HCT116 (cell line): ENCODE measurements at regions not wholly inside any gene's neighbourhood (a gene's known extent, or its start where the extent isn't known, plus 50 kb on each side); places are given as distances from the start of the nearest gene placed in this dataset.

Source experiments
- ATAC-seq: fragments of 200-7000 bp; cut with Tn5 transposase; 2 replicates; pipeline ENCODE4 v1.9.1; 2020; ENCODE audit warnings: mild to moderate bottlenecking, moderate library complexity
- BruUV-seq: library from RNA; stranded (reverse); fragments of 400-500 nt; replicated peaks from 2 replicates; lab custom pipeline; 2021; lab: Mats Ljungman, UMichigan
- CTCF ChIA-PET: fragments of 300-600 bp; sonication (Branson Sonifier 250); formaldehyde crosslinking; loops from one replicate; lab custom pipeline; 2021; ENCODE audit warnings: antibody characterized with exemption; lab: Charles Lee
- POLR2A ChIA-PET: fragments of 300-600, 350-600 bp; sonication (Branson Sonifier 250); formaldehyde crosslinking; loops from one replicate; lab custom pipeline; 2021; ENCODE audit warnings: antibody characterized with exemption; lab: Charles Lee
- RAD21 ChIA-PET, 2 experiments: fragments of 300-600 bp; sonication (Branson Sonifier 250); formaldehyde crosslinking; loops; one replicate each; lab custom pipeline; 2023; ENCODE audit warnings: low total read pairs in 2 of 2; ENCODE audit not compliant: uncharacterized antibody in 2 of 2, unreplicated experiment in 2 of 2, low non-redundant PET in 1 of 2; lab: Charles Lee
- DNase-seq: peaks from one replicate; pipeline ENCODE4 v3.0.0-alpha.2; 2010; ENCODE audit warnings: low read depth, low spot score
- H2AFZ ChIP-seq: fragments of 200-600 bp; shearing (Covaris generic), sonication (generic); 2 replicates; pipeline ENCODE4 v1.6.1; 2017; ENCODE audit warnings: low read depth, mixed run types, mixed read lengths, antibody characterized with exemption, low read length; ENCODE audit not compliant: poor library complexity, severe bottlenecking
- H3K27ac ChIP-seq: 2 replicates; pipeline ENCODE4 v1.5.1; 2012; ENCODE audit warnings: low read depth, low read length
- H3K27me3 ChIP-seq: fragments of 200-600 bp; sonication (generic); 2 replicates; pipeline ENCODE4 v1.6.1; 2016; ENCODE audit warnings: mixed run types, low read length, mixed read lengths; ENCODE audit not compliant: insufficient read depth
- H3K36me3 ChIP-seq, 2 experiments: fragments of 200-500 bp in 1 of 2; fragments of 200-600 bp in 1 of 2; sonication (Bioruptor generic) in 1 of 2; sonication (generic) in 1 of 2; 2 replicates each; pipeline versions ENCODE4 v1.5.1 to v1.6.1; 2014 to 2016; ENCODE audit warnings: low read length in 2 of 2, inconsistent platforms in 1 of 2, mixed read lengths in 1 of 2, mixed run types in 1 of 2; ENCODE audit not compliant: insufficient read depth in 2 of 2, control insufficient read depth in 1 of 2
- H3K4me1 ChIP-seq, 2 experiments: fragments of 200-600 bp in 1 of 2; sonication (generic) in 1 of 2; 2 replicates each; pipeline versions ENCODE4 v1.5.1 to v1.6.1; 2012 to 2017; ENCODE audit warnings: low read length in 2 of 2, inconsistent platforms in 1 of 2, mild to moderate bottlenecking in 1 of 2, mixed read lengths in 1 of 2, mixed run types in 1 of 2, moderate library complexity in 1 of 2; ENCODE audit not compliant: insufficient read depth in 2 of 2, control insufficient read depth in 1 of 2
- H3K4me2 ChIP-seq: fragments of 200-600 bp; sonication (generic); 2 replicates; pipeline ENCODE4 v1.6.1; 2017; ENCODE audit warnings: mixed run types, low read length, mixed read lengths
- H3K4me3 ChIP-seq, 2 experiments: fragments of 200-600 bp in 1 of 2; sonication (generic) in 1 of 2; replicated peaks in 1 of 2; 2 replicates each; pipeline ENCODE4 v1.5.1; 2011 to 2016; ENCODE audit warnings: low read length in 2 of 2, control low read depth in 1 of 2, low read depth in 1 of 2, mild to moderate bottlenecking in 1 of 2, mixed read lengths in 1 of 2, mixed run types in 1 of 2
- H3K79me2 ChIP-seq: fragments of 200-600 bp; sonication (generic); 2 replicates; pipeline ENCODE4 v1.6.1; 2017; ENCODE audit warnings: mild to moderate bottlenecking, mixed run types, low read length, moderate library complexity, mixed read lengths; ENCODE audit not compliant: insufficient read depth
- H3K9ac ChIP-seq: fragments of 200-600 bp; sonication (generic); 2 replicates; pipeline ENCODE4 v1.6.1; 2016; ENCODE audit warnings: low read length, mixed read lengths
- H3K9me2 ChIP-seq: fragments of 200-600 bp; sonication (generic), shearing (Covaris generic); 2 replicates; pipeline ENCODE4 v1.6.1; 2017; ENCODE audit warnings: mixed run types, mild to moderate bottlenecking, moderate library complexity; ENCODE audit not compliant: insufficient read depth
- H3K9me3 ChIP-seq, 2 experiments: fragments of 200-500 bp in 1 of 2; fragments of 200-600 bp in 1 of 2; sonication (Bioruptor generic) in 1 of 2; sonication (generic) in 1 of 2; 2 replicates each; pipeline ENCODE4 v1.6.1; 2014 to 2017; ENCODE audit warnings: low read length in 2 of 2, mixed read lengths in 2 of 2, inconsistent platforms in 1 of 2, low read depth in 1 of 2, mild to moderate bottlenecking in 1 of 2, mixed run types in 1 of 2, moderate library complexity in 1 of 2; ENCODE audit not compliant: control insufficient read depth in 1 of 2, insufficient read depth in 1 of 2
- H4K20me1 ChIP-seq: fragments of 200-600 bp; sonication (generic), shearing (Covaris generic); 2 replicates; pipeline ENCODE4 v1.6.1; 2017; ENCODE audit warnings: mixed run types, mild to moderate bottlenecking, moderate library complexity; ENCODE audit not compliant: insufficient read depth
- CBX3 ChIP-seq: IDR thresholded peaks from 2 replicates; pipeline ENCODE4 v1.6.1; 2012; ENCODE audit warnings: low read depth
- EGR1 ChIP-seq: IDR thresholded peaks from 2 replicates; pipeline ENCODE4 v1.6.1; 2012; ENCODE audit warnings: low read depth
- ELF1 ChIP-seq: IDR thresholded peaks from 2 replicates; pipeline ENCODE4 v1.6.1; 2012; ENCODE audit warnings: low read depth, borderline replicate concordance
- JUND ChIP-seq: IDR thresholded peaks from 2 replicates; pipeline ENCODE4 v1.6.1; 2012
- POLR2A ChIP-seq: IDR thresholded peaks from 2 replicates; pipeline ENCODE4 v1.7.0; 2011; ENCODE audit warnings: borderline replicate concordance; ENCODE audit not compliant: insufficient read depth, insufficient read length; ENCODE audit errors: extremely low read depth
- POLR2AphosphoS5 ChIP-seq: IDR thresholded peaks from 2 replicates; pipeline ENCODE4 v1.6.1; 2011; ENCODE audit warnings: mild to moderate bottlenecking, low read depth, low read length, moderate library complexity
- SIN3A ChIP-seq: IDR thresholded peaks from 2 replicates; pipeline ENCODE4 v1.6.1; 2012; ENCODE audit warnings: low read depth
- TCF7L2 ChIP-seq: IDR thresholded peaks from 2 replicates; pipeline ENCODE4 v1.7.0; 2011; ENCODE audit warnings: borderline replicate concordance, inconsistent platforms; ENCODE audit not compliant: insufficient read depth, insufficient read length; ENCODE audit errors: extremely low read depth
- YY1 ChIP-seq: IDR thresholded peaks from 2 replicates; pipeline ENCODE4 v1.6.1; 2011; ENCODE audit warnings: low read length, low read depth, moderate library complexity, mild to moderate bottlenecking; ENCODE audit not compliant: insufficient replicate concordance; ENCODE audit errors: extremely low read depth
- ZFX ChIP-seq: fragments of 450-650 bp; IDR thresholded peaks from 2 replicates; pipeline ENCODE4 v1.6.1; 2017
- intact Hi-C: fragments of 100-400 bp; cut with micrococcal nuclease; formaldehyde crosslinking; loops from 2 replicates; pipeline ENCODE4 v1.10.0; 2022
- TF ChIP-seq, protein P1 (sequence below): IDR thresholded peaks from 2 replicates; pipeline ENCODE4 v1.6.1; 2011; ENCODE audit warnings: mild to moderate bottlenecking, low read length, moderate library complexity; ENCODE audit not compliant: insufficient replicate concordance; ENCODE audit errors: extremely low read depth
- TF ChIP-seq, protein P2 (sequence below): IDR thresholded peaks from 2 replicates; pipeline ENCODE4 v1.6.1; 2012

DNA sequence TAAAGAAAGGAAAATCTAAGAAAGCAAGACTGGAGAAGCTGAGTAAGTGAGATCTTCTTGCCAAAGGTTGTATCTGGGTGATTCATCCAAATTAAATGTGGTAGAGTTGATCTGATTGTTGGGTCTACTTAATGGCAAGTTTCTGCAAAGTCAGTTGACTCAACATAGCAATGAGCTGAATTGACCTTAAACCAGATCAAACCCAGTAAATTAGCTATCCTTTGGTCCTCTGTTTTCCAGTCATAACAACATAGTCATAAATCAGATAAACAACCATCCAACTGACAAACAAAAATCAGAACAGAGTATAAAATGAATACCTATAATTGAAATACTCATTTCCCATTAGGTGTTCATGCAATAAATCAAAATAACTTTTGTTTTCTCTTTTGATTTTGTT is 142.6 kb upstream of the CFAP20DC start:
- no peak overlapping the region for H3K4me2 ChIP-seq
- H3K9me3 ChIP-seq = no peaks in the 10 kb centered on the region
- TF ChIP-seq POLR2AphosphoS5 (no peak), ELF1 (no peak), EGR1 (no peak), ZFX (no peak), SIN3A (no peak), TCF7L2 (no peak), CBX3 (no peak), POLR2A (no peak), JUND (no peak), YY1 (no peak)
- TF ChIP-seq, protein P1, sequence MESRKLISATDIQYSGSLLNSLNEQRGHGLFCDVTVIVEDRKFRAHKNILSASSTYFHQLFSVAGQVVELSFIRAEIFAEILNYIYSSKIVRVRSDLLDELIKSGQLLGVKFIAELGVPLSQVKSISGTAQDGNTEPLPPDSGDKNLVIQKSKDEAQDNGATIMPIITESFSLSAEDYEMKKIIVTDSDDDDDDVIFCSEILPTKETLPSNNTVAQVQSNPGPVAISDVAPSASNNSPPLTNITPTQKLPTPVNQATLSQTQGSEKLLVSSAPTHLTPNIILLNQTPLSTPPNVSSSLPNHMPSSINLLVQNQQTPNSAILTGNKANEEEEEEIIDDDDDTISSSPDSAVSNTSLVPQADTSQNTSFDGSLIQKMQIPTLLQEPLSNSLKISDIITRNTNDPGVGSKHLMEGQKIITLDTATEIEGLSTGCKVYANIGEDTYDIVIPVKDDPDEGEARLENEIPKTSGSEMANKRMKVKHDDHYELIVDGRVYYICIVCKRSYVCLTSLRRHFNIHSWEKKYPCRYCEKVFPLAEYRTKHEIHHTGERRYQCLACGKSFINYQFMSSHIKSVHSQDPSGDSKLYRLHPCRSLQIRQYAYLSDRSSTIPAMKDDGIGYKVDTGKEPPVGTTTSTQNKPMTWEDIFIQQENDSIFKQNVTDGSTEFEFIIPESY = no peak
- TF ChIP-seq, protein P2, sequence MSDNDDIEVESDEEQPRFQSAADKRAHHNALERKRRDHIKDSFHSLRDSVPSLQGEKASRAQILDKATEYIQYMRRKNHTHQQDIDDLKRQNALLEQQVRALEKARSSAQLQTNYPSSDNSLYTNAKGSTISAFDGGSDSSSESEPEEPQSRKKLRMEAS = no peak
- H3K27ac ChIP-seq = no peak overlapping the region
- POLR2A ChIA-PET = no interaction called here
- no peaks in the 10 kb centered on the region for H3K36me3 ChIP-seq
- peaks cover 0 to 9% of the 10 kb centered on the region in 2 experiments; a peak in 1 of 4 replicates for H3K4me1 ChIP-seq
- intact Hi-C loops = no loop called here
- no peaks in the 10 kb centered on the region for H4K20me1 ChIP-seq
- H3K27me3 ChIP-seq = no peaks in the 10 kb centered on the region
- ATAC-seq (no peak), DNase-seq (no peak)
- no peak overlapping the region for H3K4me3 ChIP-seq
- no peaks in the 10 kb centered on the region for H3K9me2 ChIP-seq
- H3K79me2 ChIP-seq = no peaks in the 10 kb centered on the region
- BruUV-seq = no TSS peak
- RAD21 ChIA-PET = no interaction called here
- H3K9ac ChIP-seq = no peak overlapping the region
- CTCF ChIA-PET = no interaction called here
- no peak overlapping the region for H2AFZ ChIP-seq
